H1 (cell line): ENCODE measurements at regions not wholly inside any gene's neighbourhood (a gene's known extent, or its start where the extent isn't known, plus 50 kb on each side); places are given as distances from the start of the nearest gene placed in this dataset.

ENCODE experiments used
- CTCF ChIA-PET: fragments of 300-600 bp; sonication (Branson Sonifier 250); formaldehyde crosslinking; loops from one replicate; lab custom pipeline; 2021; ENCODE audit not compliant: partially characterized antibody; lab: Charles Lee
- POLR2A ChIA-PET: fragments of 300-600 bp; sonication (Branson Sonifier 250); formaldehyde crosslinking; loops from one replicate; lab custom pipeline; 2021; ENCODE audit warnings: inconsistent platforms; ENCODE audit not compliant: partially characterized antibody; lab: Charles Lee
- DNase-seq, 2 experiments: peaks; one replicate each; pipeline versions ENCODE4 v3.0.0 to v3.0.0-alpha.2; 2010 to 2022; ENCODE audit warnings: low spot score in 2 of 2, low read depth in 1 of 2, mixed read lengths in 1 of 2
- FAIRE-seq: peaks from 2 replicates; lab custom pipeline; 2011; peaks lifted over from hg19 to GRCh38; lab: Jason Lieb, UNC
- H2AFZ ChIP-seq: 2 replicates; pipeline ENCODE4 v1.8.1; 2012; ENCODE audit warnings: low read length, inconsistent platforms
- H2AK5ac ChIP-seq: 2 replicates; pipeline ENCODE4 v1.6.1; 2013; ENCODE audit warnings: low read depth, low read length
- H2BK120ac ChIP-seq: replicated peaks from 2 replicates; pipeline ENCODE3; 2013; ENCODE audit warnings: low read depth, low read length, inconsistent platforms
- H2BK12ac ChIP-seq: 2 replicates; pipeline ENCODE4 v1.6.1; 2013; ENCODE audit warnings: low read depth, low read length
- H2BK15ac ChIP-seq: 2 replicates; pipeline ENCODE4 v1.6.1; 2013; ENCODE audit warnings: low read length
- H2BK20ac ChIP-seq: 2 replicates; pipeline ENCODE4 v1.6.1; 2013; ENCODE audit warnings: low read length
- H2BK5ac ChIP-seq: 2 replicates; pipeline ENCODE4 v1.6.1; 2013; ENCODE audit warnings: low read depth, low read length
- H3K14ac ChIP-seq: 2 replicates; pipeline ENCODE4 v1.6.1; 2013; ENCODE audit warnings: inconsistent platforms; ENCODE audit not compliant: insufficient read length
- H3K18ac ChIP-seq: 2 replicates; pipeline ENCODE4 v1.6.1; 2013; ENCODE audit warnings: low read length; ENCODE audit errors: extremely low read depth
- H3K23ac ChIP-seq: 2 replicates; pipeline ENCODE4 v1.6.1; 2013; ENCODE audit warnings: inconsistent platforms; ENCODE audit not compliant: insufficient read length
- H3K23me2 ChIP-seq: 2 replicates; pipeline ENCODE4 v1.6.1; 2013; ENCODE audit warnings: low read depth, low read length
- H3K27ac ChIP-seq: 2 replicates; pipeline ENCODE4 v1.6.1; 2011; ENCODE audit warnings: low read depth, low read length, inconsistent platforms
- H3K27me3 ChIP-seq, 4 experiments: replicated peaks in 1 of 4; 1 replicate in 1 of 4; 2 replicates in 3 of 4; pipeline versions ENCODE4 v1.6.1 to v1.8.1; 2011 to 2013; ENCODE audit warnings: low read length in 3 of 4, mild to moderate bottlenecking in 3 of 4, inconsistent platforms in 2 of 4, mixed read lengths in 2 of 4, moderate library complexity in 1 of 4; ENCODE audit not compliant: control insufficient read depth in 3 of 4, insufficient read depth in 3 of 4; ENCODE audit errors: extremely low read depth in 1 of 4
- H3K36me3 ChIP-seq, 4 experiments: 2 replicates each; pipeline versions ENCODE4 v1.6.1 to v1.8.1; 2011 to 2013; ENCODE audit warnings: mild to moderate bottlenecking in 4 of 4, low read length in 3 of 4, moderate library complexity in 2 of 4, control low read depth in 1 of 4, inconsistent platforms in 1 of 4; ENCODE audit not compliant: insufficient read depth in 4 of 4, control insufficient read depth in 2 of 4
- H3K4ac ChIP-seq: replicated peaks from 2 replicates; pipeline ENCODE3; 2013; ENCODE audit warnings: low read length, low read depth, mixed read lengths, inconsistent platforms; ENCODE audit not compliant: insufficient read length
- H3K4me1 ChIP-seq, 4 experiments: replicated peaks in 1 of 4; 1 replicate in 1 of 4; 2 replicates in 3 of 4; pipeline versions ENCODE4 v1.6.1 to v1.8.1; 2011 to 2013; ENCODE audit warnings: low read length in 3 of 4, inconsistent platforms in 2 of 4, mixed read lengths in 1 of 4; ENCODE audit not compliant: insufficient read depth in 4 of 4, control insufficient read depth in 3 of 4
- H3K4me2 ChIP-seq, 2 experiments: 2 replicates each; pipeline versions ENCODE4 v1.6.1 to v1.8.1; 2011 to 2013; ENCODE audit warnings: low read depth in 2 of 2, low read length in 2 of 2, control low read depth in 1 of 2, inconsistent platforms in 1 of 2, mild to moderate bottlenecking in 1 of 2; ENCODE audit not compliant: insufficient read depth in 1 of 2
- H3K4me3 ChIP-seq, 4 experiments: fragments of 200-600, 300-600 bp in 1 of 4; sonication (generic), shearing (Covaris generic), sonication (Bioruptor Twin) in 1 of 4; 2 replicates each; pipeline versions ENCODE4 v1.5.1 to v1.8.1; 2011 to 2016; ENCODE audit warnings: low read length in 4 of 4, low read depth in 3 of 4, control low read depth in 2 of 4, inconsistent platforms in 2 of 4, mild to moderate bottlenecking in 2 of 4, mixed read lengths in 1 of 4, moderate library complexity in 1 of 4; ENCODE audit not compliant: insufficient read depth in 2 of 4; ENCODE audit errors: extremely low read depth in 1 of 4
- H3K56ac ChIP-seq: replicated peaks from 2 replicates; pipeline ENCODE3; 2013; ENCODE audit warnings: low read depth, mild to moderate bottlenecking, mixed read lengths, low read length, inconsistent platforms; ENCODE audit not compliant: insufficient read length
- H3K79me1 ChIP-seq: 2 replicates; pipeline ENCODE4 v1.6.1; 2013; ENCODE audit warnings: low read depth, low read length, control low read depth
- H3K79me2 ChIP-seq, 2 experiments: 2 replicates each; pipeline versions ENCODE4 v1.6.1 to v1.8.1; 2012 to 2013; ENCODE audit warnings: low read length in 2 of 2, mild to moderate bottlenecking in 2 of 2, inconsistent platforms in 1 of 2; ENCODE audit not compliant: insufficient read depth in 2 of 2, control insufficient read depth in 1 of 2
- H3K9ac ChIP-seq, 4 experiments: replicated peaks in 1 of 4; 1 replicate in 1 of 4; 2 replicates in 3 of 4; pipeline versions ENCODE4 v1.6.1 to v1.8.1; 2011 to 2013; ENCODE audit warnings: low read depth in 3 of 4, low read length in 3 of 4, control low read depth in 2 of 4, mild to moderate bottlenecking in 2 of 4, moderate library complexity in 2 of 4, inconsistent platforms in 1 of 4; ENCODE audit errors: extremely low read depth in 1 of 4
- H3K9me3 ChIP-seq, 2 experiments: 2 replicates each; pipeline versions ENCODE4 v1.6.1 to v1.8.1; 2012 to 2013; ENCODE audit warnings: mild to moderate bottlenecking in 2 of 2, moderate library complexity in 2 of 2, control low read depth in 1 of 2, inconsistent platforms in 1 of 2, low read depth in 1 of 2, low read length in 1 of 2, mixed read lengths in 1 of 2; ENCODE audit not compliant: insufficient read depth in 2 of 2
- H4K20me1 ChIP-seq, 2 experiments: replicated peaks in 1 of 2; 2 replicates each; pipeline versions ENCODE3 to v1.8.1; 2011 to 2013; ENCODE audit warnings: inconsistent platforms in 2 of 2, low read length in 2 of 2, mild to moderate bottlenecking in 1 of 2; ENCODE audit not compliant: insufficient read depth in 2 of 2, control insufficient read depth in 1 of 2
- H4K5ac ChIP-seq: 2 replicates; pipeline ENCODE4 v1.6.1; 2013; ENCODE audit warnings: low read length, low read depth, mixed read lengths, inconsistent platforms; ENCODE audit not compliant: insufficient read length
- H4K8ac ChIP-seq: 2 replicates; pipeline ENCODE4 v1.8.0; 2013; ENCODE audit warnings: mild to moderate bottlenecking, moderate library complexity, low read length, inconsistent platforms; ENCODE audit not compliant: insufficient read depth; ENCODE audit errors: extremely low read depth
- H4K91ac ChIP-seq: replicated peaks from 2 replicates; pipeline ENCODE3; 2013; ENCODE audit warnings: low read length, mixed read lengths, inconsistent platforms; ENCODE audit not compliant: insufficient read length
- E2F6 ChIP-seq: IDR thresholded peaks from 2 replicates; pipeline ENCODE4 v1.6.1; 2012; ENCODE audit warnings: inconsistent platforms
- WGBS, 2 experiments: shearing (Covaris generic) in 1 of 2; methylation state at CpG; one replicate each; pipeline versions ENCODE4 v1.1.6 to v1.1.7; 2013 to 2015; ENCODE audit warnings: low lambda C conversion rate in 2 of 2, mixed read lengths in 2 of 2, inconsistent platforms in 1 of 2, low coverage in 1 of 2, missing lambda C conversion rate in 1 of 2; ENCODE audit not compliant: insufficient replicate concordance in 2 of 2, insufficient coverage in 1 of 2, insufficient read length in 1 of 2; ENCODE audit errors: extremely low coverage in 1 of 2, missing lambda C conversion rate in 1 of 2; 5-methylcytosine and 5-hydroxymethylcytosine counted together

GRCh38 chr18:1002653-1003178 is 98.0 kb downstream of the ADCYAP1 start:
- no peak for FAIRE-seq
- TF ChIP-seq E2F6: no peak

More at GRCh38 chr18:1002653-1003178, 98.0 kb downstream of the ADCYAP1 start:
- H3K14ac ChIP-seq: no peak overlapping the region
- H2AFZ ChIP-seq: no peak overlapping the region
- CTCF ChIA-PET: no interaction called here
- H4K20me1 ChIP-seq: no peaks in the 10 kb centered on the region
- no peak overlapping the region for H4K91ac ChIP-seq
- POLR2A ChIA-PET: no interaction called here
- 0 out of 4 replicates have a peak, but pooled peaks cover 0 to 6% of the 10 kb centered on the region in 2 experiments for H3K9me3 ChIP-seq
- H2BK5ac ChIP-seq: no peak overlapping the region
- H3K4me1 ChIP-seq: peaks cover 0 to 9% (median 2%) of the 10 kb centered on the region in 4 experiments; a peak in 2 of 7 replicates
- no peak overlapping the region for H3K18ac ChIP-seq
- H3K36me3 ChIP-seq: peaks cover 0 to 5% (median 0%) of the 10 kb centered on the region in 4 experiments; a peak in 1 of 8 replicates
- peaks cover 0 to 2% of the 10 kb centered on the region in 2 experiments; a peak in 2 of 4 replicates for H3K79me2 ChIP-seq
- H3K23ac ChIP-seq: no peak overlapping the region
- H4K5ac ChIP-seq: no peak overlapping the region
- H4K8ac ChIP-seq: no peak overlapping the region
- no peak overlapping the region for H2BK12ac ChIP-seq
- H2AK5ac ChIP-seq: no peak overlapping the region
- no peak overlapping the region for H3K4me2 ChIP-seq
- no peak overlapping the region for H3K27ac ChIP-seq
- H3K27me3 ChIP-seq: no peaks in the 10 kb centered on the region
- no peak overlapping the region for H3K4me3 ChIP-seq
- no peak overlapping the region for H3K9ac ChIP-seq
- H2BK20ac ChIP-seq: no peak overlapping the region
- WGBS, 2 experiments: 44% methylated on average over 2 of the region's 2 CpGs; no CpG with 5 or more reads in 1 of the 2 experiments
- H3K79me1 ChIP-seq: peaks cover 3% of the 10 kb centered on the region
- H3K56ac ChIP-seq: no peak overlapping the region
- DNase-seq: no peak
- H2BK15ac ChIP-seq: no peak overlapping the region
- no peak overlapping the region for H2BK120ac ChIP-seq
- H3K4ac ChIP-seq: no peak overlapping the region
- no peaks in the 10 kb centered on the region for H3K23me2 ChIP-seq
